ENCODE measurements at regions not wholly inside any gene's neighbourhood (a gene's known extent, or its start where the extent isn't known, plus 50 kb on each side); places are given as distances from the start of the nearest gene placed in this dataset.
A peak's percentile ranks its signal among the peaks of the same experiment; 100 is the strongest.

GRCh38 chr17:73956169-73956568 lies 247.3 kb upstream of the RPL38 start:
- H3K9me2 ChIP-seq (ENCODE audit: insufficient read depth), result no peaks in the 10 kb centered on the region
- intact Hi-C loops (cut with micrococcal nuclease), result loop anchor here (1.0 kb wide), 2 partner anchors 299 to 527 kb away; no protein-coding TSS in a partner anchor
- H3K9me3 ChIP-seq (ENCODE audit: control insufficient read depth in 1 of 2, insufficient read depth in 1 of 2, low read depth in 1 of 2, low read length in 2 of 2), result peaks cover 5 to 6% of the 10 kb centered on the region in 2 experiments; a peak in 2 of 4 replicates
- CTCF ChIA-PET, result interaction anchor here (0.6 to 1.4 kb wide), 5 partner anchors 12 to 541 kb away, joined by 3 to 4 read pairs (median 3); no protein-coding TSS in a partner anchor
- H4K20me1 ChIP-seq (ENCODE audit: insufficient read depth), result no peaks in the 10 kb centered on the region
- no TSS peak for BruUV-seq (replicated peaks)
- TF ChIP-seq YY1 (IDR thresholded peaks at IDR 0.05; ENCODE audit: extremely low read depth, insufficient replicate concordance, low read depth, low read length) (no peak), SP1 (IDR thresholded peaks at IDR 0.05; ENCODE audit: low read depth) (no peak), SIN3A (IDR thresholded peaks at IDR 0.05; ENCODE audit: low read depth) (no peak), ZFX (IDR thresholded peaks at IDR 0.05) (no peak), CTCF (IDR thresholded peaks at IDR 0.05 in 2 of 3, conservative IDR thresholded peaks at IDR 0.05 in 1 of 3; ENCODE audit: borderline replicate concordance in 1 of 3, insufficient read depth in 1 of 3, low read depth in 2 of 3, low read length in 2 of 3) (no peak), ZBTB33 (IDR thresholded peaks at IDR 0.05; ENCODE audit: extremely low read depth, insufficient replicate concordance, low read length) (no peak), TCF7L2 (IDR thresholded peaks at IDR 0.05; ENCODE audit: borderline replicate concordance, extremely low read depth, insufficient read depth, insufficient read length) (no peak), MAX (IDR thresholded peaks at IDR 0.05) (no peak), RAD21 (IDR thresholded peaks at IDR 0.05; ENCODE audit: low read depth) (no peak), SRF (IDR thresholded peaks at IDR 0.05; ENCODE audit: low read depth) (no peak), ELF1 (IDR thresholded peaks at IDR 0.05; ENCODE audit: borderline replicate concordance, low read depth) (no peak), EZH2phosphoT487 (IDR thresholded peaks at IDR 0.05; ENCODE audit: borderline replicate concordance) (no peak), EGR1 (IDR thresholded peaks at IDR 0.05; ENCODE audit: low read depth) (no peak), ATF3 (IDR thresholded peaks at IDR 0.05) (no peak), EZH2 (IDR thresholded peaks at IDR 0.05) (no peak), POLR2A (IDR thresholded peaks at IDR 0.05; ENCODE audit: borderline replicate concordance, extremely low read depth, insufficient read depth, insufficient read length) (no peak)
- no peaks in the 10 kb centered on the region for H3K79me2 ChIP-seq (ENCODE audit: insufficient read depth, low read length)
- H3K4me1 ChIP-seq (ENCODE audit: control insufficient read depth in 1 of 2, insufficient read depth in 2 of 2, low read length in 2 of 2), result no peaks in the 10 kb centered on the region
- peaks cover 7% of the 10 kb centered on the region; the same call in 1 of the 2 replicates for H3K27me3 ChIP-seq (ENCODE audit: insufficient read depth, low read length)
- no peak overlapping the region for H2AFZ ChIP-seq (ENCODE audit: low read depth, low read length, poor library complexity, severe bottlenecking)
- peak; percentile 21 for ATAC-seq
- H3K4me2 ChIP-seq (ENCODE audit: low read length), result no peak overlapping the region
- no peak for DNase-seq (ENCODE audit: low read depth, low spot score)
- no peaks in the 10 kb centered on the region for H3K36me3 ChIP-seq (ENCODE audit: control insufficient read depth in 1 of 2, insufficient read depth in 2 of 2, low read length in 2 of 2)
- RAD21 ChIA-PET (ENCODE audit: low non-redundant PET in 1 of 2, low total read pairs in 2 of 2, uncharacterized antibody in 2 of 2, unreplicated experiment in 2 of 2), result no interaction called here
- no peak overlapping the region for H3K27ac ChIP-seq (ENCODE audit: low read depth, low read length)
- no peak overlapping the region for H3K9ac ChIP-seq (ENCODE audit: low read length)
- H3K4me3 ChIP-seq (replicated peaks in 1 of 2; ENCODE audit: low read depth in 1 of 2, low read length in 2 of 2), result no peak overlapping the region
- POLR2A ChIA-PET, result no interaction called here

Measured in HCT116 (cell line).